ENCODE measurements at regions not wholly inside any gene's neighbourhood (a gene's known extent, or its start where the extent isn't known, plus 50 kb on each side); places are given as distances from the start of the nearest gene placed in this dataset.

DNA sequence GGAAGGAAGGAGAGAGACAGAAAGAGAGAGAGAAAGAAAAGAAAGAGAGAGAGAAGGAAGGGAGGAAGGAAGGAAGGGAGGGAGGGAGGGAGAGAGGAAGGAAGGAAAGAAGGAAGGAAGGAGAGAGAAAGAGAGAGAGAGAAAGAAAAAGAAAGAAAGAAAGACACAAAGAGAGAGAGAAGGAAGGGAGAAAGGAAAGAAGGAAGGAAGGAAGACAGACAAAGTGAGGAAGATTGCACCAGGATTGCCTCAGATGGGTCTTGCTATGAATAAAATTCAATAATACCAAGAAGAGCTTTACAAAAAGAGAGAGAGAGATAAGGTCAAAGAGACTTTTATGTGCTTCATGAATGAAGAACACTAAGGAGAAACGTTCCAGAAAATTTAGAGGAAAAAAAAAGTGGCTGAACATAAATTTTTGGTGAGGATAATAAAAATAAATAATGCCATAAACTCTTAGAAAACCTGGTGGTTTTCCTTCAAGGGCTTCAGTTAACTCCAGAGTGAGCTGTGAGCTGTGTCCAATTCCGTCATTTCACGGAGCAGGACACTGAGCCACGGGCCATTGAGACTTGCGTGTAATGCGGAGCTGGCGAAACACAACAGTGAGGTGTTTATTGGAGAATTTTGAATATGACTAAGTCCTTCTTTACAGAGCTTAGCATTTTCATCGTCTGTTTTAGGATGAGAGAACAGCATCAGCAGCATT lies 72.7 kb upstream of the TNRC6C start:
- TF ChIP-seq, protein P1, sequence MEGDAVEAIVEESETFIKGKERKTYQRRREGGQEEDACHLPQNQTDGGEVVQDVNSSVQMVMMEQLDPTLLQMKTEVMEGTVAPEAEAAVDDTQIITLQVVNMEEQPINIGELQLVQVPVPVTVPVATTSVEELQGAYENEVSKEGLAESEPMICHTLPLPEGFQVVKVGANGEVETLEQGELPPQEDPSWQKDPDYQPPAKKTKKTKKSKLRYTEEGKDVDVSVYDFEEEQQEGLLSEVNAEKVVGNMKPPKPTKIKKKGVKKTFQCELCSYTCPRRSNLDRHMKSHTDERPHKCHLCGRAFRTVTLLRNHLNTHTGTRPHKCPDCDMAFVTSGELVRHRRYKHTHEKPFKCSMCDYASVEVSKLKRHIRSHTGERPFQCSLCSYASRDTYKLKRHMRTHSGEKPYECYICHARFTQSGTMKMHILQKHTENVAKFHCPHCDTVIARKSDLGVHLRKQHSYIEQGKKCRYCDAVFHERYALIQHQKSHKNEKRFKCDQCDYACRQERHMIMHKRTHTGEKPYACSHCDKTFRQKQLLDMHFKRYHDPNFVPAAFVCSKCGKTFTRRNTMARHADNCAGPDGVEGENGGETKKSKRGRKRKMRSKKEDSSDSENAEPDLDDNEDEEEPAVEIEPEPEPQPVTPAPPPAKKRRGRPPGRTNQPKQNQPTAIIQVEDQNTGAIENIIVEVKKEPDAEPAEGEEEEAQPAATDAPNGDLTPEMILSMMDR (IDR thresholded peaks at IDR 0.05): no peak
- TF ChIP-seq POLR2A (IDR thresholded peaks at IDR 0.05): no peak
- no peak for TF ChIP-seq POLR2AphosphoS5 (IDR thresholded peaks at IDR 0.05)
- no peak for TF ChIP-seq EP300 (IDR thresholded peaks at IDR 0.05)

Measured in stomach (tissue), 4 donors.